Central memory CD8-positive, alpha-beta T cell (primary cell): ENCODE measurements at regions not wholly inside any gene's neighbourhood (a gene's known extent, or its start where the extent isn't known, plus 50 kb on each side); places are given as distances from the start of the nearest gene placed in this dataset.

ENCODE experiments used
- ATAC-seq: fragments of 150-1000 bp; cut with Tn5 transposase; replicated peaks from 2 replicates; pipeline ENCODE4 v1.10.0; 2022; ENCODE audit warnings: mild to moderate bottlenecking, moderate FRiP score, moderate number of reproducible peaks; ENCODE audit not compliant: poor library complexity, severe bottlenecking; ENCODE audit errors: extremely low read depth
- DNase-seq, 2 donors: peaks; one replicate each; pipeline ENCODE4 v3.0.0; 2021; ENCODE audit warnings: low spot score in 2 of 2
- H3K27ac Mint-ChIP-seq: one replicate; pipeline ENCODE4 v1.8.0; 2022; ENCODE audit warnings: low read depth, mild to moderate bottlenecking, moderate library complexity, mixed read lengths
- H3K27me3 Mint-ChIP-seq: one replicate; pipeline ENCODE4 v1.8.0; 2022; ENCODE audit warnings: mixed read lengths
- H3K36me3 Mint-ChIP-seq: one replicate; pipeline ENCODE4 v1.8.0; 2022; ENCODE audit warnings: mild to moderate bottlenecking, moderate library complexity, mixed read lengths; ENCODE audit not compliant: insufficient read depth
- H3K4me1 Mint-ChIP-seq: one replicate; pipeline ENCODE4 v1.8.0; 2022; ENCODE audit warnings: mixed read lengths
- H3K4me3 Mint-ChIP-seq: one replicate; pipeline ENCODE4 v1.8.0; 2022; ENCODE audit warnings: mild to moderate bottlenecking, moderate library complexity, mixed read lengths
- H3K9me3 Mint-ChIP-seq: one replicate; pipeline ENCODE4 v1.8.0; 2022; ENCODE audit warnings: mixed read lengths

DNA sequence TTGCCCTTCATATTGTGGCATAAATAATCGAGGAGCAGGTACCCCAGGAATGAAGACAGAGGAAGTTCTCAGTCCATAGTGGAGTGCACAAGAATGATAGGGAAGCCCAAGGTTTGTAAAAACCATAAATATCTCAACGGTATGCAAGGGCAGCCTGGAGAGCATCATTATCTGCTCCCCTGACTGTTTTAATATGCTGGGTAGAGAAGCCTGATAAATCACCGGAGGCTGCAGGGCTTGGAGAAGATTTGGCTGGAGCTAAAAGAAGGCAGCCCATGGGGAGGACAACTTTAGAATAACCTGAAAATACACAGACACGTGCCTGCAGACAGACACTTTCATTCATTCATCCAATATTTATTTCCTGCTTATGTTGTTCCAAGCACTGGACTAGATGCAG is 205.2 kb upstream of the RPL38 start:
- Mint-ChIP-seq H3K36me3 (no peaks in the 10 kb centered on the region), H3K4me3 (no peak overlapping the region), H3K9me3 (no peaks in the 10 kb centered on the region), H3K4me1 (no peaks in the 10 kb centered on the region), H3K27me3 (peaks cover 43% of the 10 kb centered on the region), H3K27ac (no peak overlapping the region)
- no peak for DNase-seq
- no peak for ATAC-seq

GRCh38 chr17:73998653-73999645 is 204.5 kb upstream of the RPL38 start:
- DNase-seq (peak; percentile 25 to 49), ATAC-seq (peak; percentile 58)
- Mint-ChIP-seq H3K27ac (no peak overlapping the region), H3K4me3 (no peak overlapping the region), H3K9me3 (no peaks in the 10 kb centered on the region), H3K27me3 (peaks cover 50% of the 10 kb centered on the region), H3K36me3 (no peaks in the 10 kb centered on the region), H3K4me1 (no peaks in the 10 kb centered on the region)

DNA sequence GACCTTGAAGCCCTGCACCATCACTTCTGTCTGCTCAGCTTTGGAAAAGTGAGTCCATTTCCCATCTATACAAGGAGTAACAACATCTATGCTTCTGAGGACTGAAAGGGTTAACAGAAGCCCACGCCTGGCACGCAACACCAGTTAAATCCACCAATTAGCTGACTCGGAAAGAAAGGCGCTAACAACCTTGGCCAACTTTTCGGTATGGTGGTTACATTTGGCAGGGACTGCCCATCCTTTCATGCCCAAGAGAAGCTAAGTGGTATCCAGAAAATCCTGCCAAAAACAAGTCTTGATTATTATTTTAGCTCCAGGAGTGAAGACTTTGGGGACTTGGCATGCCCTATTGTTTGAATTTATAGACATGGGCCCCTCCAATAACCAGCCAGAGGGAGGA is 202.3 kb upstream of the RPL38 start:
- peaks cover 72% of the 10 kb centered on the region for H3K27me3 Mint-ChIP-seq
- ATAC-seq (no peak), DNase-seq (no peak)
- H3K36me3 Mint-ChIP-seq, result no peaks in the 10 kb centered on the region
- H3K4me3 Mint-ChIP-seq, result no peak overlapping the region
- no peak overlapping the region for H3K27ac Mint-ChIP-seq
- H3K9me3 Mint-ChIP-seq, result no peaks in the 10 kb centered on the region
- no peaks in the 10 kb centered on the region for H3K4me1 Mint-ChIP-seq

DNA sequence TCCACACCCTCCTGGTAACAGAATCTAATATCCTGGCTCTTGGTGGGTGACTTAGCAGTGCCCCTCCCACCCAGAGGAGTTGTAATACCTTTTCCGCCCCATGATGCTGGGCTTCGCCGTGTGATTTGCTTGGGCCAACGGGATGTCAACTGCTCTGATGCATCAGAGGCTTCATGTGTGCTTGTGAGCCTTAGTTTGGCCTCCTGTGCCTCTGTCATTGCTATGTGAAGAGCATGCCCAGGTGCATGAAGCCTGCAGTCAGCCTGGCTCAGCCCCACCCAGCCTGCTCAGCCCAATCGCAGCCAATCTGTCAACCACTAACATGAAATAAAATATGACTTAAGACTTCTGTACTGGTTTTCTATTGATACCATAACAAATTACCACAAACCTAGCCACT is 201.2 kb upstream of the RPL38 start:
- Mint-ChIP-seq H3K36me3 (no peaks in the 10 kb centered on the region), H3K27ac (no peak overlapping the region), H3K4me1 (no peaks in the 10 kb centered on the region), H3K27me3 (peaks cover 72% of the 10 kb centered on the region), H3K9me3 (no peaks in the 10 kb centered on the region), H3K4me3 (no peak overlapping the region)
- ATAC-seq (no peak), DNase-seq (no peak)

DNA sequence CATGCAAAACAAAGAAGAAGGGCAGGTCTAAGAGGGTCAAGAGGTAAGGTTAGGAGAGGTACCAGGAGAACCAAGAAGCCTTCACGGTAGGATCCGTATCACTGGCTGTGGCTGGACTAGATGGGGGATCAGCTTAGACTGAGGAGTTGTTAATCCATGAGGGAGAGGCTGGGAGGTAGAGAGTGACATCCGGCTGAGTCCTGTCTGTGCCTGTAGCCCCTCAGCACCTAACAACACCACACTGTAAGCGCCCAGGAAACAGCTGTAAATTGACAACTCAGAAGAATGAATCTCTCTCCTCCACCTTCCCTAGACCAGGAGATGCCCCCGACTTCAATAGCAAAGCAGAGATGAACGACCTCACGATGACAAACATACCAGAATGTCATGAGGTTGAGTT is 199.4 kb upstream of the RPL38 start:
- no peaks in the 10 kb centered on the region for H3K9me3 Mint-ChIP-seq

GRCh38 chr17:74005790-74006189 is 197.7 kb upstream of the RPL38 start:
- no peak overlapping the region for H3K4me3 Mint-ChIP-seq
- no peaks in the 10 kb centered on the region for H3K4me1 Mint-ChIP-seq
- no peaks in the 10 kb centered on the region for H3K36me3 Mint-ChIP-seq
- ATAC-seq (no peak), DNase-seq (no peak)
- H3K27ac Mint-ChIP-seq, result no peak overlapping the region
- H3K27me3 Mint-ChIP-seq, result peaks cover 75% of the 10 kb centered on the region
- no peaks in the 10 kb centered on the region for H3K9me3 Mint-ChIP-seq

More for the DNA sequence above, 199.4 kb upstream of the RPL38 start:
- DNase-seq (no peak), ATAC-seq (no peak)
- Mint-ChIP-seq H3K4me3 (no peak overlapping the region), H3K27me3 (peaks cover 75% of the 10 kb centered on the region), H3K36me3 (no peaks in the 10 kb centered on the region), H3K27ac (no peak overlapping the region), H3K4me1 (no peaks in the 10 kb centered on the region)

- H3K4me3 Mint-ChIP-seq, result no peak overlapping the region
- H3K27me3 Mint-ChIP-seq, result peaks cover 78% of the 10 kb centered on the region
- no peaks in the 10 kb centered on the region for H3K9me3 Mint-ChIP-seq
- no peaks in the 10 kb centered on the region for H3K4me1 Mint-ChIP-seq
- H3K36me3 Mint-ChIP-seq, result no peaks in the 10 kb centered on the region
- DNase-seq (no peak), ATAC-seq (no peak)
- H3K27ac Mint-ChIP-seq, result no peak overlapping the region
Observed at GRCh38 chr17:74006371-74006770, 197.1 kb upstream of the RPL38 start.

DNA sequence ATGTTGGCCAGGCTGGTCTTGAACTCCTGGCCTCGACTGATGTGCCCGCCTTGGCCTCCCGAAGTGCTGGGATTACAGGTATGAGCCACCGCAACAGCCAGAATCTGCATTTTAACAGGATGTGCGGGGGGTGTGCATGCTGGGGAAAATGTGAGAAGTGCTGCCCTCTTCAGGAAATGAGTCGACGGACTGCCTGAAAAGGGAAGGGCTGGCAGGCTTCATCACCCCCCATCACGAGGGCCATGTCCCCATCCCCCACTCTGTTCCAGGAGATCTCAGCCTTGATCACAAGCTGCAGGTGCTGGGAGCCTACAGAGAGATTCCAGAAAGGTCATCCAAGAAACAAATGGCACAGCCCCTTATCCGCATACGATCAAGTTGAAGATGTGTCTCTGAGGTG is 195.3 kb upstream of the RPL38 start:
- DNase-seq, result no peak
- H3K4me3 Mint-ChIP-seq, result no peak overlapping the region
- H3K9me3 Mint-ChIP-seq, result no peaks in the 10 kb centered on the region
- peaks cover 80% of the 10 kb centered on the region for H3K27me3 Mint-ChIP-seq
- peaks cover 6% of the 10 kb centered on the region for H3K4me1 Mint-ChIP-seq
- H3K27ac Mint-ChIP-seq, result no peak overlapping the region
- no peaks in the 10 kb centered on the region for H3K36me3 Mint-ChIP-seq
- no peak for ATAC-seq

GRCh38 chr17:74009056-74009625 is 194.3 kb upstream of the RPL38 start:
- Mint-ChIP-seq H3K4me1 (peaks cover 6% of the 10 kb centered on the region), H3K36me3 (no peaks in the 10 kb centered on the region), H3K27me3 (peaks cover 80% of the 10 kb centered on the region), H3K4me3 (no peak overlapping the region), H3K9me3 (no peaks in the 10 kb centered on the region), H3K27ac (no peak overlapping the region)
- DNase-seq (no peak), ATAC-seq (no peak)

DNA sequence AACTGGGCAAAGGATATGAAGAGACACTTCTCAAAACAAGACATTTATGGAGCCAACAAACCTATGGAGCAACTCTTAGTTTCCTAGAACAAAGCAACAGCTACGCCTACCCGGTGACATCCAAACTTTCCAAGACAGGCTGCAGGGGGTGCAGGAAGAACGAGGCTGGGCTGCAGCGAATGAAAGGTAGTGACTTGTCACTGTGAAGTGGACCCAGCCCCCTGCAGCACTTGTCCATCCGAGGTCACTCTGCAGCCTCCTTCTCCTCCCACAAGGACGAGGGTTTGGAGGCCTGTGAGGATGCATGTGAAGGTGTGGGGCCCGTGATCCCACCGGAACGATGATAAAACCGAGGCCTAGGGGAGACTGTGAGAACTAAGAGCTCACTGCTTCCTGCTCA is 192.6 kb upstream of the RPL38 start:
- ATAC-seq, result no peak
- no peak for DNase-seq
- Mint-ChIP-seq H3K4me3 (no peak overlapping the region), H3K27ac (no peak overlapping the region), H3K27me3 (peaks cover 75% of the 10 kb centered on the region), H3K4me1 (peaks cover 6% of the 10 kb centered on the region), H3K9me3 (no peaks in the 10 kb centered on the region), H3K36me3 (no peaks in the 10 kb centered on the region)

- Mint-ChIP-seq H3K9me3 (no peaks in the 10 kb centered on the region), H3K36me3 (no peaks in the 10 kb centered on the region), H3K27ac (no peak overlapping the region), H3K4me1 (peaks cover 6% of the 10 kb centered on the region), H3K4me3 (no peak overlapping the region), H3K27me3 (peaks cover 84% of the 10 kb centered on the region)
- DNase-seq (no peak), ATAC-seq (no peak)
Observed at GRCh38 chr17:74011966-74012365, 191.5 kb upstream of the RPL38 start.

DNA sequence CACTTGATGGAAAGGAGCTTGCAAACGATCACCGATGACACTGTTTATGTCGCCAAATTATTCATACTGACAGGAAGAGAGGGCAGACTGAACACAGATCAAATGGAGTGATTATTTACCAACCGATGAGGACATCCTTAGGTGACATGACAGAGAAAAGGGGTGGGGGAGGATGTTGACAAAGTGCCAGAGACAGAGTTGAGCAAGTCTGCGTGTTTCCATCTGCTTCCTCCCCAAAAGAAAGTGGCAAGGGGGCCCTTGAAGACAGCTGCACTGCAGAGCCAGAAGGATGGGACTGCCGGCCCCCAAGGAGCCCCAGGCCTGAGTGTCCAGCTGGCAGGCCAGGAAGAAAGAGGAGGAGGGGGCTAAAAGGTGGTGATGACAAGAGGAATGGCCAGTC is 191.0 kb upstream of the RPL38 start:
- Mint-ChIP-seq H3K4me1 (peaks cover 6% of the 10 kb centered on the region), H3K4me3 (no peak overlapping the region), H3K36me3 (no peaks in the 10 kb centered on the region), H3K27ac (peak overlapping the region; percentile 15), H3K27me3 (peaks cover 88% of the 10 kb centered on the region), H3K9me3 (no peaks in the 10 kb centered on the region)
- DNase-seq (no peak), ATAC-seq (no peak)

- H3K4me3 Mint-ChIP-seq, result no peak overlapping the region
- H3K27me3 Mint-ChIP-seq, result peaks cover 69% of the 10 kb centered on the region
- no peak overlapping the region for H3K27ac Mint-ChIP-seq
- H3K4me1 Mint-ChIP-seq, result peaks cover 6% of the 10 kb centered on the region
- ATAC-seq, result no peak
- no peak for DNase-seq
- no peaks in the 10 kb centered on the region for H3K36me3 Mint-ChIP-seq
- H3K9me3 Mint-ChIP-seq, result no peaks in the 10 kb centered on the region
Observed at GRCh38 chr17:74015316-74015715, 188.2 kb upstream of the RPL38 start.
